Hematopoietic multipotent progenitor cell treated with erythropoietin and hydrocortisone succinate and interleukin-3 and kit ligand, for 15 days (in vitro differentiated cells): ENCODE measurements at regions not wholly inside any gene's neighbourhood (a gene's known extent, or its start where the extent isn't known, plus 50 kb on each side); places are given as distances from the start of the nearest gene placed in this dataset.
"Not testable (repeated sequence)": the region's sequence is repeated elsewhere in the genome, so short reads cannot be mapped to it uniquely, and the experiment has no call there.

ENCODE experiments used
- DNase-seq: peaks from one replicate; pipeline ENCODE4 v3.0.0-alpha.2; 2015; ENCODE audit warnings: low spot score

- DNase-seq = no peak
These were observed 95.8 kb upstream of the SCAF8 start for GRCh38 chr6:154637392-154637791.

- DNase-seq = no peak
These were observed 94.8 kb upstream of the SCAF8 start for GRCh38 chr6:154638369-154638768.

DNA sequence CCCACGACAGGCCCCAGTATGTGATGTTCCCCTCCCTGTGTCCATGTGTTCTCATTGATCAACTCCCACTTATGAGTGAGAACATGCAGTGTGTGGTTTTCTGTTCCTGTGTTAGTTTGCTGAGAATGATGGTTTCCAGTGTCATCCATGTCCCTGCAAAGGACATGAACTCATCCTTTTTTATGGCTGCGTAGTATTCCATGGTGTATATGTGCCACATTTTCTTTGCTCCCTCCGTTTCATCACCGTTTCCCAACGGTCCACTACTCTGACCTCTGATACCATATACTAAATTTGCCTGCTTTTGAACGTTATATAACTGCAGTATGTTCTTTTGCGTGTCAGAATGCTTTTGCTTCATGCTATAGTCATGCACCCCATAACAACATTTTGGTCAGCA is 94.0 kb upstream of the SCAF8 start:
- DNase-seq = not testable (repeated sequence)

DNA sequence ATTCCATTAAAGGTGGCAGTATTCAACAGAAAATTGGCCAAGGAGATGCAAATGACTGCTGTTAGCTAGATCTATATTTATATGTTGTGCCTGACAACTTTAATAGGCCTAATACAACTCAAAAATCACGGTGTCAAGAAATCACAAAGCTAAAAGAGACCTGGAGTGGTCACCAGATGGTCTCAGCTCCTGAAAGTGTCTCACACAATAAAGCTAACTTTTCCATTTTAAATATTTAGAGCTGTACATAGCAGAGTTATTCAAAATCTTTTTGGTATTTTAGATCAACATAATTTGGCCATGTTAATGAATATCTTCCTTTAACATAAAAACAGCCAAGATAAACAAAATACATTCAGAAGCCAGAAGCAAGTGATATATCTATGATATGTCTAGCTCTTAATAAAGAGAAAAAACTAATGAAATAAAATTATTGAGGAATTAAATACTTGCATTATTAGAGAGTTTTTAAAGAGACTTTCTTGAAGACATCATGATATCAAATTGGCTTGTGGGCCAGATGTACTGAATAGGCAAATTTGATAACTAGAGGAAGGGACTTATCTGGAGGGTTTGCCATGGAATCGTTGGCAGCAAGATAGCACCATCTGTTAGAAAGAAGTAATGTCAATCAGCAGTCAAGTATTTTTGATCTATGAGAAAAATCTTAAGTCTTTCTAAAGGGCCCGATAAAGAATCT is 84.9 kb upstream of the SCAF8 start:
- no peak for DNase-seq

DNA sequence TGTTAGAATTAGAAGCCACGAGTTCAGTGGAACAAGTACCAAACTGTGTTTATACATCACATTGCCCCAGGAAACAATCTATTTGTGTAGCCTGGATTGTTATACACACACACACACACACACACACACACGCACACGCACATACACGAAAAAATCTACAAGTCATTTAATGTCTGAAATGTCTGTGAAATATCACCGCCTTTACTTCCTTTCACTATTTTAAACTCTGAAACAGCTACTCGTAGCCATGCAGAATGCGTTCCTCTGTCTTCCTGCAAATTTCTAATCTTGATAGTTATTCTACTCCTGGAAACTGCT is 84.4 kb upstream of the SCAF8 start:
- no peak for DNase-seq

- no peak for DNase-seq
These were observed 83.5 kb upstream of the SCAF8 start for GRCh38 chr6:154649721-154650120.

- peak; percentile 10 for DNase-seq
These were observed 82.9 kb upstream of the SCAF8 start for GRCh38 chr6:154650351-154650750.

DNA sequence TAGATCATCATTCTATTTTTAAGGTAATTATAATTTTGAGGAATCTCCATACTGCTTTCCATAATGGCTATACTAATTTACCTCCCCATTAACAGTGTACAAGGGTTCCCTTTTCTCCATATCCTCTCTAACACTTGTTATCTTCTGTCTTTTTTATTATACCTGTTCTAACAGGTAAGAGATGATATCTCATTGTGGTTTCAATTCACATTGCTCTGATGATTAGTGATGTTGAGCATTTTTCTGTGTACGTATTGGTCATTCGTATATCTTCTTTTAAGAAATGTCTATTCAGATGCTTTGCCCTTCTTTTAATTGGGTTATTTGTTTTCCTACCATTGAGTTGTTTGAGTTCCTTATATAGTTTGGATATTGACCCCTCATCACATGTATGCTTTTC is 81.6 kb upstream of the SCAF8 start:
- no peak for DNase-seq

DNA sequence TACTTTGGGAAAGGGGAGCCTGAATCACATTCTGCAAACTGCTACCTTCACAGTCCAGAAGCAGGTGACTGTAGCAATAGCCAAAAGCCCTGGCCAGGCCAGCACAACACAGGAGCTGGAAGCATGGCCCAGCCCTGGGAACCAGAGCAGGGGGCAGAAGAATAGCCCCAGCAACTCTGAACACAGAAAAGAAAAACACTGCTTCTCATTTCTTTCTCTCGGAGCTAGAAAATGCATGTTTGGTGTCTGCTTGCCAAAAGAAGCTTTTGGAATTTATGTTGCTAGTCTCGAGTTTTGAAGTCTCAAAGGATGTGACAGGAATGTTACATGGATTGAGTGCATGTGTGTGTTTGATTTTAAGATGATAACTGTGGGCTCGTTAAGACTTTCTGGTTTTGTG is 79.8 kb upstream of the SCAF8 start:
- no peak for DNase-seq

DNA sequence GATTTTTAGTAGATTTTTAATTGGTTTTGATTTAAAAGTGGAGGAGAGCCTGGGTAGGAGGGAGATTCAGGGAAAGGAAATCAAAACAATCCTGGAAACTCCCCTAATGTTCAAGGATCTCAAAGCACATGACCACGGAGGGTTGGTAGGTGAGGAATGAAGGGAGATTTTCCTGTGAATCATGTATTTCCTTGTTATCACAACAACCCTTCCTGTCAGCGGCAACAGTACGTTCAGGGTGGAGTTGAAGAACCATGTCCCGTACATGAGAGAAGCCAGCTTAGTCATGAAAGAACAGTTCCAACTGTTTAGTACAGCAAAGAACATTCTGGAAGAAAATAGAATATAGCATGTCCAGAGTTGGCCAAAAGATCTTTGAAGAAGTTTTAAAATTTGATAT is 79.4 kb upstream of the SCAF8 start:
- no peak for DNase-seq

DNA sequence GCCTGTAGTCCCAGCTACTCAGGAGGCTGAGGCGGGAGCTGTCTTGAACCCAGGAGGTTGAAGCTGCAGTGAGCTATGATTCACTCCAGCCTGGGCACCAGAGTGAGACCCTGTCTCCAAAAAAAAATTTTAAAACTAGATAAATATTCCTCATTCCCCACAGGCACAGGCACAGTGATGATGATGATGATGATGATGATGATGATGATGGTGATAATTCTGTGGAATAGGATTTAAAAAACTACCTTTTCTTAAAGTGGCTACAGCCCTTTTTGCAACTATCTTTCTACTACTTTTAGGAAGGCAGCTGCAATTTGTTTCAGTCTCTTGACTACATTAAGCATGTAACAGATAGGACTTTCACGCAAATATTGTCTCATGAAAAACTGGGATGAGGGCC is 76.6 kb upstream of the SCAF8 start:
- DNase-seq = no peak

DNA sequence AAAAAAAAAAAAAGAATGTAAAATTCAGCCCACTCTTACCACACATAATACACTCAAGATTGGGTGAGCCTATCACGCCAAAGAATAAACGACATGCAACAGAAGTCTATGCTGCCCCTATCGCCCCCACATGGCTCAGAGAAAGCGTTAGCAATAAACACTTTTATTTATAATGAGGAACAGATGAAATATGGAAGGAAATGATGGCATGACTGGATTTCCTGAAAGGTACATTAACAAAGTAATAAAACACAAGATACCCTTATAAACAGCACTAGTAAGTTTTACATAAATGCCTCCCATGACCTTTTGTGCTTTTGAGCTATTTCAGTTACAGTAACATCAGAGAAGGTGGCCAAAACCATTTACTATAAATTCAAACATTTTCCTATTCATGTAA is 71.4 kb upstream of the SCAF8 start:
- DNase-seq = no peak

GRCh38 chr6:154664287-154664686 is 68.9 kb upstream of the SCAF8 start:
- DNase-seq = no peak

- no peak for DNase-seq
These were observed 65.1 kb upstream of the SCAF8 start for GRCh38 chr6:154668156-154668555.

GRCh38 chr6:154672086-154672485 is 61.1 kb upstream of the SCAF8 start:
- no peak for DNase-seq

DNA sequence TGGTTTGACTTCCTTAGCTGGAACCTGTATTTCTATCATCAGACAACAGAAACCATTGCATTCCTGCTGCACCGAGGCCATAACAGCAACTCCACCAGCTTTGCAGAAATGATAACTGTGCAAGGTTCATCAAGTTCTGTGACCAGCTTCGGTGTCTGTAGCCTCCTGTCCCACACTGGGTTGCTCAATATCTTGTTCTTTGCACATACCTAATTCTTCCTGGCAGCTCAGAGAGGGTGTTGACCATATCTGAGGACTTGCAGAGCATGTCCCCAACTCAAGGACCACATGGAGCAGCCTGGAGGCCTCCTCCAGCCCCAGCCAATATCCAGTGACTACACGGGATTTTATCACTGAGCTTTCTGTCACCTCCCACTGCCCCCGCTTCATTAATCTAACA is 59.3 kb upstream of the SCAF8 start:
- DNase-seq = peak; percentile 5

DNA sequence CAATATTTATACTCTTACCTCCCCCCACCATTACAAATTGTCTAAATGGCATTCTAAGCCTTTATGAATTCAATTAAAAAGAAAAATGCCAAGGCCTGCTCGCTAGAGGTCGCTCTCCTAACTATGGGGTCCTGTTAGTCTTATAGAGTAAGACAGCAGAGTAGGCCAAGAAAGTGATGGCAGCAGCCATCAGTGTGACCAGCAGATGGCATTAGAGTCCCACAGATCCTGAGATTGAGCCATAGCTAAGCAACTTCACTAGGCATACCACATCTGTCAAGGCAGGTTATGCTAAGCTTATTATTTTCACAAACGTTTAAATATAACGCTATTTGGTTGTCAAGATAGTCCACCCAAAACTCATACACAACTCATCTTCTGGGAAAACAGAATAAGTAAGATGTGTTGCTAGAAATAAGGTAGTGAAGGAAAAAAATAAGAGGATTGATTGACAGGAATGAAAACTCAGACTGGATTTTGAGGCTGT is 57.6 kb upstream of the SCAF8 start:
- DNase-seq = peak; percentile 92

DNA sequence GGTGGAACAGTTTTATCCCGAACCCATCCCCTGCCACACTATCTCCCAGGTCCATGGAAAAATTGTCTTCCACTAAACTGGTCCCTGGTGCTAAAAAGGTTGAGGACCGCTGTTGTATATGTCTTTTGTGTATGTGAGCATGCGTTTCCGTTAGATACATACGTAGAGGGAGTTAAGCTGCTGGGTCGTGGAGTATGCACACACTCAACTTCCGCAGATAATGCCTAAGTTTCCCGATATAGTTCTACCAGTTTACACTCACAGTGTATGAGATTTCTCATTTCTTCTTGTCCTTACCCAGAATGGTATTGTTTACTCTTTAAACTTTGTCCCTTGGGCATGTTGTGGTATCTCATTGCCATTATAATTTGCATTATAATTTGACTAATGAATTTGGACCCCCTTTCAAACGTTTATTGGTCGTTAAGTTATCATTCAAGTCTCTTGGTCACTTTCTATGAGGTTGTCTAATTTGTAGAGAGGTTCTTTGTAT is 50.5 kb upstream of the SCAF8 start:
- no peak for DNase-seq
